Vagina (tissue), 2 donors: ENCODE measurements at regions not wholly inside any gene's neighbourhood (a gene's known extent, or its start where the extent isn't known, plus 50 kb on each side); places are given as distances from the start of the nearest gene placed in this dataset.

ENCODE experiments used
- CTCF ChIP-seq, 3 experiments: fragments of 450-650 bp in 2 of 3; fragments of 200-600 bp in 1 of 3; sonication (generic) in 1 of 3; IDR thresholded peaks; one replicate each; pipeline ENCODE4 v1.5.1; 2017 to 2019; ENCODE audit warnings: antibody characterized with exemption in 3 of 3, mild to moderate bottlenecking in 2 of 3, moderate library complexity in 2 of 3
- POLR2A ChIP-seq, 2 donors: fragments of 450-650 bp; IDR thresholded peaks; one replicate each; pipeline ENCODE4 v1.6.1; 2017; ENCODE audit warnings: antibody characterized with exemption in 2 of 2, mild to moderate bottlenecking in 2 of 2, moderate library complexity in 2 of 2
- POLR2AphosphoS5 ChIP-seq, 2 donors: sonication (generic); formaldehyde crosslinking; IDR thresholded peaks; one replicate each; pipeline ENCODE4 v1.9.0; 2017; ENCODE audit warnings: antibody characterized with exemption in 2 of 2, mild to moderate bottlenecking in 2 of 2, low read depth in 1 of 2; ENCODE audit not compliant: insufficient read depth in 1 of 2

GRCh38 chr4:110678517-110679227, 55.8 kb upstream of the PITX2 start:
- TF ChIP-seq CTCF (IDR thresholded peaks at IDR 0.05) (no peak), POLR2A (IDR thresholded peaks at IDR 0.05) (no peak), POLR2AphosphoS5 (IDR thresholded peaks at IDR 0.05; ENCODE audit: insufficient read depth in 1 of 2, low read depth in 1 of 2) (no peak)
